Fibroblast of lung (primary cell): ENCODE measurements at regions not wholly inside any gene's neighbourhood (a gene's known extent, or its start where the extent isn't known, plus 50 kb on each side); places are given as distances from the start of the nearest gene placed in this dataset.

Experiments
- DNase-seq, 2 donors: peaks; one replicate each; pipeline versions ENCODE4 v3.0.0 to v3.0.0-alpha.2; 2010; ENCODE audit warnings: low read depth in 2 of 2
- H2AFZ ChIP-seq: 2 replicates; pipeline ENCODE4 v1.5.1; 2012; ENCODE audit warnings: low read length, control low read depth, inconsistent platforms
- H3K27ac ChIP-seq: 2 replicates; pipeline ENCODE4 v1.5.1; 2011; ENCODE audit warnings: low read length, control low read depth; ENCODE audit not compliant: insufficient read depth
- H3K27me3 ChIP-seq: 2 replicates; pipeline ENCODE4 v1.5.1; 2011; ENCODE audit warnings: mild to moderate bottlenecking, low read length; ENCODE audit not compliant: control insufficient read depth, insufficient read depth
- H3K36me3 ChIP-seq: 2 replicates; pipeline ENCODE4 v1.5.1; 2011; ENCODE audit warnings: low read length; ENCODE audit not compliant: control insufficient read depth, insufficient read depth
- H3K4me1 ChIP-seq: 2 replicates; pipeline ENCODE4 v1.5.1; 2011; ENCODE audit warnings: low read length; ENCODE audit not compliant: control insufficient read depth, insufficient read depth; ENCODE audit errors: extremely low read depth
- H3K4me2 ChIP-seq: 2 replicates; pipeline ENCODE4 v1.5.1; 2011; ENCODE audit warnings: low read length, control low read depth; ENCODE audit not compliant: insufficient read depth; ENCODE audit errors: extremely low read depth
- H3K4me3 ChIP-seq, 4 experiments: fragments of 200-600 bp in 1 of 4; sonication (generic) in 1 of 4; replicated peaks in 1 of 4; 2 replicates each; pipeline ENCODE4 v1.5.1; 2011 to 2016; ENCODE audit warnings: low read length in 4 of 4, low read depth in 3 of 4, mild to moderate bottlenecking in 3 of 4, control low read depth in 2 of 4, inconsistent platforms in 1 of 4, mixed read lengths in 1 of 4; ENCODE audit not compliant: insufficient read depth in 1 of 4; ENCODE audit errors: control extremely low read depth in 1 of 4
- H3K79me2 ChIP-seq: 2 replicates; pipeline ENCODE4 v1.5.1; 2012; ENCODE audit warnings: mild to moderate bottlenecking, low read length, inconsistent platforms; ENCODE audit not compliant: control insufficient read depth, insufficient read depth
- H3K9ac ChIP-seq: 2 replicates; pipeline ENCODE4 v1.5.1; 2011; ENCODE audit warnings: mild to moderate bottlenecking, low read length, control low read depth; ENCODE audit not compliant: insufficient read depth
- H3K9me3 ChIP-seq: 2 replicates; pipeline ENCODE4 v1.5.1; 2012; ENCODE audit warnings: low read depth, low read length; ENCODE audit not compliant: control insufficient read depth, insufficient read depth
- H4K20me1 ChIP-seq: 2 replicates; pipeline ENCODE4 v1.5.1; 2011; ENCODE audit warnings: low read length; ENCODE audit not compliant: control insufficient read depth, insufficient read depth; ENCODE audit errors: extremely low read depth
- CTCF ChIP-seq, 2 donors: IDR thresholded peaks in 1 of 2; conservative IDR thresholded peaks in 1 of 2; 1 replicate in 1 of 2; 2 replicates in 1 of 2; pipeline ENCODE4 v1.5.1; 2011 to 2012; ENCODE audit warnings: low read length in 2 of 2, control low read depth in 1 of 2, inconsistent platforms in 1 of 2, low read depth in 1 of 2, mild to moderate bottlenecking in 1 of 2
- EZH2 ChIP-seq: IDR thresholded peaks from 2 replicates; pipeline ENCODE4 v1.5.1; 2012; ENCODE audit warnings: low read length, control low read depth, mild to moderate bottlenecking; ENCODE audit errors: missing control alignments

GRCh38 chr18:59068276-59069071, 71.2 kb upstream of the SEC11C start:
- H3K36me3 ChIP-seq = no peaks in the 10 kb centered on the region

GRCh38 chr18:59070181-59070912, 69.3 kb upstream of the SEC11C start:
- H3K79me2 ChIP-seq = no peaks in the 10 kb centered on the region
- H4K20me1 ChIP-seq = no peaks in the 10 kb centered on the region
- H3K4me3 ChIP-seq = no peak overlapping the region
- no peak overlapping the region for H3K4me2 ChIP-seq
- no peak overlapping the region for H3K9ac ChIP-seq
- no peaks in the 10 kb centered on the region for H3K4me1 ChIP-seq
- H3K27ac ChIP-seq = no peak overlapping the region
- peak; percentile 87 to 95 for TF ChIP-seq CTCF (conservative IDR thresholded peaks at IDR 0.05 in 1 of 2, IDR thresholded peaks at IDR 0.05 in 1 of 2; ENCODE audit: low read depth in 1 of 2, low read length in 2 of 2)
- no peak for TF ChIP-seq EZH2
- DNase-seq = peak; percentile 69 to 71
- no peaks in the 10 kb centered on the region for H3K36me3 ChIP-seq
- no peaks in the 10 kb centered on the region for H3K27me3 ChIP-seq
- H2AFZ ChIP-seq = peak overlapping the region; percentile 54
- H3K9me3 ChIP-seq = no peaks in the 10 kb centered on the region

More at GRCh38 chr18:59068276-59069071, 71.2 kb upstream of the SEC11C start:
- no peak overlapping the region for H3K27ac ChIP-seq
- no peak overlapping the region for H2AFZ ChIP-seq
- no peak for TF ChIP-seq EZH2
- no peak for TF ChIP-seq CTCF (conservative IDR thresholded peaks at IDR 0.05 in 1 of 2, IDR thresholded peaks at IDR 0.05 in 1 of 2; ENCODE audit: low read depth in 1 of 2, low read length in 2 of 2)
- H3K9me3 ChIP-seq = no peaks in the 10 kb centered on the region
- no peaks in the 10 kb centered on the region for H3K4me1 ChIP-seq
- no peaks in the 10 kb centered on the region for H4K20me1 ChIP-seq
- H3K9ac ChIP-seq = no peak overlapping the region
- no peak for DNase-seq
- no peaks in the 10 kb centered on the region for H3K79me2 ChIP-seq
- H3K27me3 ChIP-seq = no peaks in the 10 kb centered on the region
- no peak overlapping the region for H3K4me3 ChIP-seq
- no peak overlapping the region for H3K4me2 ChIP-seq

- Histone ChIP-seq H3K4me3 (no peak overlapping the region), H3K9me3 (no peaks in the 10 kb centered on the region), H3K27ac (no peak overlapping the region), H3K27me3 (peaks cover 5% of the 10 kb centered on the region), H3K9ac (no peak overlapping the region), H4K20me1 (no peaks in the 10 kb centered on the region), H3K79me2 (no peaks in the 10 kb centered on the region), H3K4me1 (no peaks in the 10 kb centered on the region), H2AFZ (no peak overlapping the region), H3K4me2 (no peak overlapping the region), H3K36me3 (no peaks in the 10 kb centered on the region)
- DNase-seq = no peak
- no peak for TF ChIP-seq CTCF (conservative IDR thresholded peaks at IDR 0.05 in 1 of 2, IDR thresholded peaks at IDR 0.05 in 1 of 2; ENCODE audit: low read depth in 1 of 2, low read length in 2 of 2)
- TF ChIP-seq EZH2 = no peak
These were observed 66.8 kb upstream of the SEC11C start for GRCh38 chr18:59072727-59073421.
